Peyer's patch (tissue), 4 donors: ENCODE measurements at regions not wholly inside any gene's neighbourhood (a gene's known extent, or its start where the extent isn't known, plus 50 kb on each side); places are given as distances from the start of the nearest gene placed in this dataset.
"Not testable (repeated sequence)": the region's sequence is repeated elsewhere in the genome, so short reads cannot be mapped to it uniquely, and the experiment has no call there.

ENCODE experiments used
- DNase-seq, 3 donors: peaks; one replicate each; pipeline ENCODE4 v3.0.0-alpha.2; 2017 to 2019
- H3K27ac ChIP-seq, 4 donors: fragments of 200-600 bp; sonication (generic); one replicate each; pipeline ENCODE4 v1.5.1; 2016 to 2019
- H3K27me3 ChIP-seq, 2 donors: fragments of 200-600 bp; sonication (generic); one replicate each; pipeline ENCODE4 v1.5.1; 2019
- H3K36me3 ChIP-seq, 3 donors: fragments of 200-600 bp; sonication (generic); one replicate each; pipeline ENCODE4 v1.5.1; 2016 to 2019
- H3K4me1 ChIP-seq, 4 donors: fragments of 200-600 bp; sonication (generic); one replicate each; pipeline ENCODE4 v1.5.1; 2016 to 2019
- H3K4me3 ChIP-seq, 4 donors: fragments of 200-600 bp; sonication (generic); 1 replicate in 3 of 4; 2 replicates in 1 of 4; pipeline ENCODE4 v1.5.1; 2016 to 2019; ENCODE audit warnings: mild to moderate bottlenecking in 1 of 4
- H3K9me3 ChIP-seq, 4 donors: fragments of 200-600 bp; sonication (generic); one replicate each; pipeline ENCODE4 v1.5.1; 2016 to 2019; ENCODE audit warnings: mild to moderate bottlenecking in 1 of 4
- POLR2A ChIP-seq, 2 donors: fragments of 450-650 bp; IDR thresholded peaks; one replicate each; pipeline ENCODE4 v1.5.1; 2017; ENCODE audit warnings: antibody characterized with exemption in 2 of 2, mild to moderate bottlenecking in 2 of 2, moderate library complexity in 2 of 2
- TF ChIP-seq, protein P1 (sequence below), 6 experiments: fragments of 450-650 bp in 4 of 6; fragments of 200-600 bp in 2 of 6; sonication (generic) in 1 of 6; IDR thresholded peaks; one replicate each; pipeline ENCODE4 v1.5.1; 2017 to 2019; ENCODE audit warnings: antibody characterized with exemption in 6 of 6, mild to moderate bottlenecking in 3 of 6, moderate library complexity in 1 of 6

DNA sequence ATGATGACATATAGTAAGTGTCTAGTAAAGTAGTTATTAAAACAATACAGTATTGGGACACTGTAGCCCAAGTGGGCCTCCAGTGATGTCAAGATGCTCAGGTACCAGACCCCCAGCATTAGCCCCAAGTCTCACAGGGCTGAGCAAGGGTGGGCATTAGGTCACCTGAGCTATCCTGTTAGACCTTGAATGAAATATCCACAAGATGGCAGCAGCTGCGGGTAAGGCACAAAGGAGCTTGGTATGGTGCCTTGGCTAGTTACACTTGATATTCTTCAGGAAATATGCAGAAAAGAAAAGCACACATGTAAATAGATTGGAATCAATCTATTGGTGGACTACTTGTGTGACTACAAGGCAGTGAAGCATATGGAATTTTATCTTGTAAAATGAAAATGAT is 701.8 kb upstream of the ADGRB3 start:
- DNase-seq, result no peak

DNA sequence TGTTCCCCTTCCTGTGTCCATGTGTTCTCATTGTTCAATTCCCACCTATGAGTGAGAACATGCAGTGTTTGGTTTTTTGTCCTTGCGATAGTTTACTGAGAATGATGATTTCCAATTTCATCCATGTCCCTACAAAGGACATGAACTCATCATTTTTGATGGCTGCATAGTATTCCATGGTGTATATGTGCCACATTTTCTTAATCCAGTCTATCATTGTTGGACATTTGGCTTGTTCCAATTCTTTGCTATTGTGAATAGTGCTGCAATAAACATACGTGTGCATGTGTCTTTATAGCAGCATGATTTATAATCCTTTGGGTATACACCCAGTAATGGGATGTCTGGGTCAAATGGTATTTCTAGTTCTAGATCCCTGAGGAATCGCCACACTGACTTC is 712.5 kb upstream of the ADGRB3 start:
- H3K36me3 ChIP-seq, H3K27ac ChIP-seq, H3K27me3 ChIP-seq, H3K4me1 ChIP-seq, H3K9me3 ChIP-seq, DNase-seq, H3K4me3 ChIP-seq: not testable (repeated sequence)

More for the DNA sequence above, 701.8 kb upstream of the ADGRB3 start:
- no peaks in the 10 kb centered on the region for H3K27me3 ChIP-seq
- H3K27ac ChIP-seq, result no peak overlapping the region
- no peaks in the 10 kb centered on the region for H3K9me3 ChIP-seq
- no peaks in the 10 kb centered on the region for H3K4me1 ChIP-seq
- TF ChIP-seq, protein P1, sequence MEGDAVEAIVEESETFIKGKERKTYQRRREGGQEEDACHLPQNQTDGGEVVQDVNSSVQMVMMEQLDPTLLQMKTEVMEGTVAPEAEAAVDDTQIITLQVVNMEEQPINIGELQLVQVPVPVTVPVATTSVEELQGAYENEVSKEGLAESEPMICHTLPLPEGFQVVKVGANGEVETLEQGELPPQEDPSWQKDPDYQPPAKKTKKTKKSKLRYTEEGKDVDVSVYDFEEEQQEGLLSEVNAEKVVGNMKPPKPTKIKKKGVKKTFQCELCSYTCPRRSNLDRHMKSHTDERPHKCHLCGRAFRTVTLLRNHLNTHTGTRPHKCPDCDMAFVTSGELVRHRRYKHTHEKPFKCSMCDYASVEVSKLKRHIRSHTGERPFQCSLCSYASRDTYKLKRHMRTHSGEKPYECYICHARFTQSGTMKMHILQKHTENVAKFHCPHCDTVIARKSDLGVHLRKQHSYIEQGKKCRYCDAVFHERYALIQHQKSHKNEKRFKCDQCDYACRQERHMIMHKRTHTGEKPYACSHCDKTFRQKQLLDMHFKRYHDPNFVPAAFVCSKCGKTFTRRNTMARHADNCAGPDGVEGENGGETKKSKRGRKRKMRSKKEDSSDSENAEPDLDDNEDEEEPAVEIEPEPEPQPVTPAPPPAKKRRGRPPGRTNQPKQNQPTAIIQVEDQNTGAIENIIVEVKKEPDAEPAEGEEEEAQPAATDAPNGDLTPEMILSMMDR (IDR thresholded peaks at IDR 0.05), result no peak
- TF ChIP-seq POLR2A (IDR thresholded peaks at IDR 0.05), result no peak
- no peaks in the 10 kb centered on the region for H3K36me3 ChIP-seq
- no peak overlapping the region for H3K4me3 ChIP-seq

DNA sequence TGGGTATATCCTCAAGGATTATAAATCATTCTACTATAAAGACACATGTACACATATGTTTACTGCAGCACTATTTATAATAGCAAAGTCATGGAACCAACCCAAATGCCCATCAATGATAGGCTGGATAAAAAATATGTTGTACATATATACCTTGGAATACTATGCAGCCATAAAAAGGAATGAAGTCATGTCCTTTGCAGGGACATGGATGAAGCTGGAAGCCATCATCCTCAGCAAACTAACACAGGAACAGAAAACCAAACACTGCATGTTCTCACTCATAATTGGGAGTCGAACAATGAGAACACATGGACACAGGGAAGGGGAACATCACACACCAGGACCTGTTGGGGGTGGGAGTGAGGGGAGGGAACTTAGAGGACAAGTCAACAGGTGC is 715.0 kb upstream of the ADGRB3 start:
- not testable (repeated sequence) for H3K27me3 ChIP-seq, H3K4me1 ChIP-seq, H3K9me3 ChIP-seq, H3K36me3 ChIP-seq, H3K4me3 ChIP-seq, H3K27ac ChIP-seq, DNase-seq

DNA sequence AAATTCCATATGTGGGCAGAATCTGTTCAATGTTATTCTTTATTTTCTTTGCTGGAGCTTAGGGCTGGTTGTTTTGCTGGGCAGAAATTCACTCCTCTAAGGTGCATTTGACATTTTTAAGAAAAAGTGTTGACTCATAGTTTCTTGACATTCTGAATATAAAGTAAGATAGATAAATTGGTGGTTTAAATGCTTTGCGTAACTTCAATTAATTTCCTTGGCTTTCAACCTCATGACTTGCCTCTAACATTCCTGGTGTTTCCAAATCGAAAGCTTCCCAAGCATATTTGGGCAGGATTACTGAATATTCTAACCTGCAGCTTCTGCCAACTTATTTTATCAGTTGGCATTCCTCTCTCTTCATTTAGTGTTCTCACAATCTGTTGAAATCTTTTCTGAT is 718.7 kb upstream of the ADGRB3 start:
- no peak overlapping the region for H3K27ac ChIP-seq
- H3K4me1 ChIP-seq, result no peaks in the 10 kb centered on the region
- TF ChIP-seq, protein P1 (IDR thresholded peaks at IDR 0.05), result no peak
- TF ChIP-seq POLR2A (IDR thresholded peaks at IDR 0.05), result no peak
- H3K27me3 ChIP-seq, result no peaks in the 10 kb centered on the region
- DNase-seq, result no peak
- no peaks in the 10 kb centered on the region for H3K9me3 ChIP-seq
- no peak overlapping the region for H3K4me3 ChIP-seq
- H3K36me3 ChIP-seq, result no peaks in the 10 kb centered on the region

DNA sequence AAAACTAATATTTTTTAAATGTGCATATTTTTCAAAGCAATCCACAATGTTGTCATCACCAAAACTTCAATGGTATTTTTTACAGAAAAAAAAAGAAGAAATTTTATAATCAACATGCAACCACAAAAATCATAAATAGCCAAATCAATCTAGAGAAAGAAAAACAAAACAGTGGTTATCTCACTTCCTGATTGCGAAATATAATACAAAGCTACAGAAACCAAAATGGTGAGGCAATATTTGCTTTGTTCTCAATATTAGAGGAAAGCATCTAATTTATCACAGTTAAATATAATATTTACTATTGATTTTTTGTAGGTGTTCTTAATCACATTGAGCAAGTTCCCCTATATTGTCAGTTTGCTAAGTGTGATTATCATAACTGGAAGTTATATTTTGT is 720.7 kb upstream of the ADGRB3 start:
- H3K4me1 ChIP-seq, result no peaks in the 10 kb centered on the region
- no peaks in the 10 kb centered on the region for H3K27me3 ChIP-seq
- DNase-seq, result no peak
- TF ChIP-seq, protein P1 (IDR thresholded peaks at IDR 0.05), result no peak
- TF ChIP-seq POLR2A (IDR thresholded peaks at IDR 0.05), result no peak
- H3K9me3 ChIP-seq, result no peaks in the 10 kb centered on the region
- no peak overlapping the region for H3K27ac ChIP-seq
- no peaks in the 10 kb centered on the region for H3K36me3 ChIP-seq
- H3K4me3 ChIP-seq, result no peak overlapping the region

DNA sequence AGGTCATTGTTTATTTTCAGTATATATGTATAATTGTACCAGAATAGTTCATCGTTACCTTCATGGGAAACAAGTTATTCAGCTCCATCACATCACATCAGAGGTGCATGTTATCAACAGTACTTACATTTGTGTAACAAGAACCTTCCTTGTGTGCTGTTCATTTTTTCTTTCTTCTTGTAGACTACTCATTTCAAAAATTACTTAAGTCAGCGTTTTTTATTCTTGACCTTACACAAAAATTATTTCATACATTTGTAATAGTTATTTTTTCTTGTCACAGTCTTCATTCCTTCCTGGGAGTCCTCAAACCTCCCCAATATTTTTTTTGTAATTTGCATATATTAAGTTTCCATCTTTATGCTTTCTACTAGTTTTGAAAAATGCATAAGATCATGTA is 725.7 kb upstream of the ADGRB3 start:
- Histone ChIP-seq H3K36me3 (no peaks in the 10 kb centered on the region), H3K4me3 (no peak overlapping the region), H3K4me1 (no peaks in the 10 kb centered on the region), H3K27me3 (no peaks in the 10 kb centered on the region), H3K27ac (no peak overlapping the region), H3K9me3 (no peaks in the 10 kb centered on the region)
- no peak for DNase-seq
- TF ChIP-seq, protein P1 (IDR thresholded peaks at IDR 0.05), result no peak
- no peak for TF ChIP-seq POLR2A (IDR thresholded peaks at IDR 0.05)

DNA sequence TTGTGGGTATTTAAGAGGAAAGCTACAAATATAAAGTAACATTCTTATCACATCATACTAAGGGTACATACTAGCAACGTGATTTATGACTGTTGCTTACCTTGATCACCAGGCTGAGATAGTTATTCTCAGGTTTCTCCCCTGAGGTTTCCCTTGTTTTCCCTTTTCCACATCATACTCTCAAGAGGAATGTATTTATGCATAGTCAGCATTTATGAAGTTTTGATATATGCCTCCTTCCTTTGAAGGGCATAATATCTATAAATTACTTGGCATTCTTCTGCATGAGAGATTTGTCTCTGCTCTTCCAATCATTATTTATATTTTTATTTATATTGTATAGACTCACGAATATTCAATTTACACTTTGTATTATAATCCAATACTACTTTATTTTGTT is 726.7 kb upstream of the ADGRB3 start:
- Histone ChIP-seq H3K4me3 (no peak overlapping the region), H3K27me3 (no peaks in the 10 kb centered on the region), H3K4me1 (no peaks in the 10 kb centered on the region), H3K9me3 (no peaks in the 10 kb centered on the region), H3K27ac (no peak overlapping the region), H3K36me3 (no peaks in the 10 kb centered on the region)
- no peak for DNase-seq
- TF ChIP-seq, protein P1 (IDR thresholded peaks at IDR 0.05), result no peak

DNA sequence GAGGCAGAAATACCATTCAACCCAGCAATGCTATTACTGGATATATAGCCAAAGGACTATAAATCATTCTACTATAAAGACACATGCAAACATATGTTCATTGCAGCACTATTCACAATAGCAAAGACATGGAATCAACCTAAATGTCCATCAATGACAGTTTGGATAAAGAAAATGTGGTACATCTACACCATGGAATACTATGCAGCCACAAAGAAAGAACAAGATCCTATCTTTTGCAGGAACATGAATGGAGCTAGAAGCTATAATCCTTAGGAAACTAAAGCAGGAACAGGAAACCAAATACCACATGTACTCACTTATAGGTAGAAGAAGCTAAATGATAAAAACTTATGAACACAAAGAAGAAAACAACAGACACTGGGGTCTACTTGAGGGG is 730.3 kb upstream of the ADGRB3 start:
- not testable (repeated sequence) for DNase-seq, H3K27me3 ChIP-seq, H3K27ac ChIP-seq, H3K4me3 ChIP-seq, H3K36me3 ChIP-seq, H3K9me3 ChIP-seq, H3K4me1 ChIP-seq
